ENCODE measurements at regions not wholly inside any gene's neighbourhood (a gene's known extent, or its start where the extent isn't known, plus 50 kb on each side); places are given as distances from the start of the nearest gene placed in this dataset.

DNA sequence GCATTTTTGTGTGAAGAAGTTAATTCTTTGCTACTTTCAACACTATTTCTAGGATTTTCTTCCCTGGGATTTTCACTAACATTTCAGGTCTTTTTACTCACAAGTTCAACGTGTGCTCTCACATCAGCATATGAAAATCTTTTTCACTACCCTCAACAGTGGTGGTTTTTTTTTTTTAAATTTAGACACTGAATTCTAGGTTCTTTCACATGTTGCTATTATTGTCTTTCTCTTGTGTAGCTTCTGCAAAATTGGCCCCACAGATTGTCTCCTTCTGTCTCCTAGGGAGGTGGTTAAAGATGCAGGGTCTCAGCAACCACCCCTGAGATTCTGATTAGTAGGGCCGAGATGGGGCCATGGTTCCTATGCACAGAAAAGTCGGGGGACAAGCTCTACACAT, 165.0 kb upstream of the GPR26 start:
- no peak for TF ChIP-seq POLR2A (IDR thresholded peaks at IDR 0.05; ENCODE audit: low read depth, low read length)
- TF ChIP-seq, protein P1, sequence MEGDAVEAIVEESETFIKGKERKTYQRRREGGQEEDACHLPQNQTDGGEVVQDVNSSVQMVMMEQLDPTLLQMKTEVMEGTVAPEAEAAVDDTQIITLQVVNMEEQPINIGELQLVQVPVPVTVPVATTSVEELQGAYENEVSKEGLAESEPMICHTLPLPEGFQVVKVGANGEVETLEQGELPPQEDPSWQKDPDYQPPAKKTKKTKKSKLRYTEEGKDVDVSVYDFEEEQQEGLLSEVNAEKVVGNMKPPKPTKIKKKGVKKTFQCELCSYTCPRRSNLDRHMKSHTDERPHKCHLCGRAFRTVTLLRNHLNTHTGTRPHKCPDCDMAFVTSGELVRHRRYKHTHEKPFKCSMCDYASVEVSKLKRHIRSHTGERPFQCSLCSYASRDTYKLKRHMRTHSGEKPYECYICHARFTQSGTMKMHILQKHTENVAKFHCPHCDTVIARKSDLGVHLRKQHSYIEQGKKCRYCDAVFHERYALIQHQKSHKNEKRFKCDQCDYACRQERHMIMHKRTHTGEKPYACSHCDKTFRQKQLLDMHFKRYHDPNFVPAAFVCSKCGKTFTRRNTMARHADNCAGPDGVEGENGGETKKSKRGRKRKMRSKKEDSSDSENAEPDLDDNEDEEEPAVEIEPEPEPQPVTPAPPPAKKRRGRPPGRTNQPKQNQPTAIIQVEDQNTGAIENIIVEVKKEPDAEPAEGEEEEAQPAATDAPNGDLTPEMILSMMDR (IDR thresholded peaks at IDR 0.05; ENCODE audit: extremely low read depth in 1 of 2, insufficient read depth in 1 of 2, low read depth in 1 of 2, low read length in 2 of 2): no peak
- TF ChIP-seq EZH2 (IDR thresholded peaks at IDR 0.05; ENCODE audit: borderline replicate concordance, low read depth, low read length, severe bottlenecking): no peak
- TF ChIP-seq, protein P2, sequence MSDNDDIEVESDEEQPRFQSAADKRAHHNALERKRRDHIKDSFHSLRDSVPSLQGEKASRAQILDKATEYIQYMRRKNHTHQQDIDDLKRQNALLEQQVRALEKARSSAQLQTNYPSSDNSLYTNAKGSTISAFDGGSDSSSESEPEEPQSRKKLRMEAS (IDR thresholded peaks at IDR 0.05; ENCODE audit: insufficient read depth, insufficient read length): no peak
- no peak for TF ChIP-seq GATA2 (IDR thresholded peaks at IDR 0.05; ENCODE audit: insufficient read depth, insufficient read length, low read depth, low read length)
- no peak for TF ChIP-seq POLR2AphosphoS5 (IDR thresholded peaks at IDR 0.05; ENCODE audit: insufficient read depth, low read depth, low read length)
- no peak for TF ChIP-seq FOS (IDR thresholded peaks at IDR 0.05; ENCODE audit: borderline replicate concordance, insufficient read depth, low read length)
- no peak for TF ChIP-seq JUN (IDR thresholded peaks at IDR 0.05; ENCODE audit: borderline replicate concordance, insufficient read depth, insufficient read length, low read depth)
